ENCODE measurements at regions not wholly inside any gene's neighbourhood (a gene's known extent, or its start where the extent isn't known, plus 50 kb on each side); places are given as distances from the start of the nearest gene placed in this dataset.
"Not testable (repeated sequence)": the region's sequence is repeated elsewhere in the genome, so short reads cannot be mapped to it uniquely, and the experiment has no call there.

GRCh38 chr2:134031539-134031938, 222.3 kb upstream of the MGAT5 start:
- no peak for DNase-seq

GRCh38 chr2:134035605-134036370, 218.1 kb upstream of the MGAT5 start:
- no peak for DNase-seq

- DNase-seq: no peak
Observed at GRCh38 chr2:134039912-134040581, 213.8 kb upstream of the MGAT5 start.

- not testable (repeated sequence) for DNase-seq
Observed at GRCh38 chr2:134040626-134041172, 213.2 kb upstream of the MGAT5 start.

- no peak for DNase-seq
Observed at GRCh38 chr2:134041877-134042276, 212.0 kb upstream of the MGAT5 start.

- not testable (repeated sequence) for DNase-seq
Observed at GRCh38 chr2:134043028-134043427, 210.8 kb upstream of the MGAT5 start.

- no peak for DNase-seq
Observed at GRCh38 chr2:134052173-134052572, 201.7 kb upstream of the MGAT5 start.

GRCh38 chr2:134056173-134056572, 197.7 kb upstream of the MGAT5 start:
- DNase-seq: no peak

GRCh38 chr2:134061066-134061465, 192.8 kb upstream of the MGAT5 start:
- DNase-seq: not testable (repeated sequence)

- DNase-seq: not testable (repeated sequence)
Observed at GRCh38 chr2:134062235-134062634, 191.6 kb upstream of the MGAT5 start.

- not testable (repeated sequence) for DNase-seq
Observed at GRCh38 chr2:134063916-134064315, 190.0 kb upstream of the MGAT5 start.

- DNase-seq: no peak
Observed at GRCh38 chr2:134070281-134070741, 183.6 kb upstream of the MGAT5 start.

- no peak for DNase-seq
Observed at GRCh38 chr2:134072341-134072740, 181.5 kb upstream of the MGAT5 start.

- DNase-seq: no peak
Observed at GRCh38 chr2:134073023-134073422, 180.8 kb upstream of the MGAT5 start.

GRCh38 chr2:134074619-134075018, 179.3 kb upstream of the MGAT5 start:
- no peak for DNase-seq

- no peak for DNase-seq
Observed at GRCh38 chr2:134075204-134075603, 178.7 kb upstream of the MGAT5 start.

- no peak for DNase-seq
Observed at GRCh38 chr2:134078354-134078753, 175.5 kb upstream of the MGAT5 start.

GRCh38 chr2:134079373-134079772, 174.5 kb upstream of the MGAT5 start:
- DNase-seq: no peak

GRCh38 chr2:134080386-134081089, 173.3 kb upstream of the MGAT5 start:
- DNase-seq: no peak

GRCh38 chr2:134081238-134081938, 172.5 kb upstream of the MGAT5 start:
- no peak for DNase-seq

GRCh38 chr2:134083548-134083947, 170.3 kb upstream of the MGAT5 start:
- no peak for DNase-seq

- no peak for DNase-seq
Observed at GRCh38 chr2:134086594-134087219, 167.2 kb upstream of the MGAT5 start.
